ENCODE measurements at regions not wholly inside any gene's neighbourhood (a gene's known extent, or its start where the extent isn't known, plus 50 kb on each side); places are given as distances from the start of the nearest gene placed in this dataset.

DNA sequence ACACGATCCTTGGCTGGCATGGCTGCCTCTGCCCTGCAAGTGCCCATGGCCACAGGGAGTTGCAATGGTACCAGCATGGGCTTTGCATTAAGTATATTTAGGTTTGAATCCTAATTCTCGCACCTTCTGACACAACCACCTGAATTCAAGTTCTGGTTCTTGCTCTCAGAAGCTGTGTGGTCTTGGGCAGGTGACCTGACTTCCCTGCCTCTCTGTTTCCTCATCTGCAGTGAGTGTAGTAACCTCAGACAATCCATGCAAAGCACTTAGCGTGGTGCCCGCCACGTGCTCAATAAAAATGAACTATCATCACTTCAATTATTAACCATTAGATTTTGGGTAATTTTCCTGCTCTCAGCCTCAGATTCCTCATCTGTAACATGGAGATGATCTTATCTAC, 378.8 kb upstream of the ARID1B start:
- no peak overlapping the region for H3K4me2 ChIP-seq (ENCODE audit: low read length)
- CTCF ChIA-PET, result no interaction called here
- intact Hi-C loops (cut with micrococcal nuclease), result no loop called here

GRCh38 chr6:156396791-156397418, 380.3 kb upstream of the ARID1B start:
- no peak overlapping the region for H3K4me2 ChIP-seq (ENCODE audit: low read length)
- no peak overlapping the region for H2AFZ ChIP-seq (ENCODE audit: low read depth, low read length, poor library complexity, severe bottlenecking)
- ChIA-PET POLR2A (no interaction called here), CTCF (no interaction called here), RAD21 (ENCODE audit: low non-redundant PET in 1 of 2, low total read pairs in 2 of 2, uncharacterized antibody in 2 of 2, unreplicated experiment in 2 of 2) (no interaction called here)
- H3K27me3 ChIP-seq (ENCODE audit: insufficient read depth, low read length), result 0 out of 2 replicates have a peak, but pooled peaks cover 3% of the 10 kb centered on the region
- H4K20me1 ChIP-seq (ENCODE audit: insufficient read depth), result no peaks in the 10 kb centered on the region
- no peak overlapping the region for H3K9ac ChIP-seq (ENCODE audit: low read length)
- no TSS peak for BruUV-seq (replicated peaks)
- ATAC-seq (no peak), DNase-seq (ENCODE audit: low read depth, low spot score) (no peak)
- no peaks in the 10 kb centered on the region for H3K9me3 ChIP-seq (ENCODE audit: control insufficient read depth in 1 of 2, insufficient read depth in 1 of 2, low read depth in 1 of 2, low read length in 2 of 2)
- no peak overlapping the region for H3K27ac ChIP-seq (ENCODE audit: low read depth, low read length)
- H3K79me2 ChIP-seq (ENCODE audit: insufficient read depth, low read length), result no peaks in the 10 kb centered on the region
- H3K4me3 ChIP-seq (replicated peaks in 1 of 2; ENCODE audit: low read depth in 1 of 2, low read length in 2 of 2), result no peak overlapping the region
- intact Hi-C loops (cut with micrococcal nuclease), result no loop called here
- TF ChIP-seq SIN3A (IDR thresholded peaks at IDR 0.05; ENCODE audit: low read depth) (no peak), FOSL1 (IDR thresholded peaks at IDR 0.05; ENCODE audit: low read depth) (no peak), CBX3 (IDR thresholded peaks at IDR 0.05; ENCODE audit: low read depth) (no peak), JUND (IDR thresholded peaks at IDR 0.05) (no peak), SRF (IDR thresholded peaks at IDR 0.05; ENCODE audit: low read depth) (no peak), POLR2A (IDR thresholded peaks at IDR 0.05; ENCODE audit: borderline replicate concordance, extremely low read depth, insufficient read depth, insufficient read length) (no peak), EZH2 (IDR thresholded peaks at IDR 0.05) (no peak), EZH2phosphoT487 (IDR thresholded peaks at IDR 0.05; ENCODE audit: borderline replicate concordance) (no peak), TCF7L2 (IDR thresholded peaks at IDR 0.05; ENCODE audit: borderline replicate concordance, extremely low read depth, insufficient read depth, insufficient read length) (no peak), ZNF274 (IDR thresholded peaks at IDR 0.05; ENCODE audit: low read depth, low read length) (no peak), RAD21 (IDR thresholded peaks at IDR 0.05; ENCODE audit: low read depth) (no peak), SP1 (IDR thresholded peaks at IDR 0.05; ENCODE audit: low read depth) (no peak)
- TF ChIP-seq, protein P1, sequence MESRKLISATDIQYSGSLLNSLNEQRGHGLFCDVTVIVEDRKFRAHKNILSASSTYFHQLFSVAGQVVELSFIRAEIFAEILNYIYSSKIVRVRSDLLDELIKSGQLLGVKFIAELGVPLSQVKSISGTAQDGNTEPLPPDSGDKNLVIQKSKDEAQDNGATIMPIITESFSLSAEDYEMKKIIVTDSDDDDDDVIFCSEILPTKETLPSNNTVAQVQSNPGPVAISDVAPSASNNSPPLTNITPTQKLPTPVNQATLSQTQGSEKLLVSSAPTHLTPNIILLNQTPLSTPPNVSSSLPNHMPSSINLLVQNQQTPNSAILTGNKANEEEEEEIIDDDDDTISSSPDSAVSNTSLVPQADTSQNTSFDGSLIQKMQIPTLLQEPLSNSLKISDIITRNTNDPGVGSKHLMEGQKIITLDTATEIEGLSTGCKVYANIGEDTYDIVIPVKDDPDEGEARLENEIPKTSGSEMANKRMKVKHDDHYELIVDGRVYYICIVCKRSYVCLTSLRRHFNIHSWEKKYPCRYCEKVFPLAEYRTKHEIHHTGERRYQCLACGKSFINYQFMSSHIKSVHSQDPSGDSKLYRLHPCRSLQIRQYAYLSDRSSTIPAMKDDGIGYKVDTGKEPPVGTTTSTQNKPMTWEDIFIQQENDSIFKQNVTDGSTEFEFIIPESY (IDR thresholded peaks at IDR 0.05; ENCODE audit: extremely low read depth, insufficient replicate concordance, low read length), result no peak
- TF ChIP-seq, protein P2, sequence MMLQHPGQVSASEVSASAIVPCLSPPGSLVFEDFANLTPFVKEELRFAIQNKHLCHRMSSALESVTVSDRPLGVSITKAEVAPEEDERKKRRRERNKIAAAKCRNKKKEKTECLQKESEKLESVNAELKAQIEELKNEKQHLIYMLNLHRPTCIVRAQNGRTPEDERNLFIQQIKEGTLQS (IDR thresholded peaks at IDR 0.05), result no peak
- no peaks in the 10 kb centered on the region for H3K9me2 ChIP-seq (ENCODE audit: insufficient read depth)
- no peaks in the 10 kb centered on the region for H3K4me1 ChIP-seq (ENCODE audit: control insufficient read depth in 1 of 2, insufficient read depth in 2 of 2, low read length in 2 of 2)
- H3K36me3 ChIP-seq (ENCODE audit: control insufficient read depth in 1 of 2, insufficient read depth in 2 of 2, low read length in 2 of 2), result no peaks in the 10 kb centered on the region

More for the DNA sequence above, 378.8 kb upstream of the ARID1B start:
- 0 out of 2 replicates have a peak, but pooled peaks cover 3% of the 10 kb centered on the region for H3K27me3 ChIP-seq (ENCODE audit: insufficient read depth, low read length)
- H3K9ac ChIP-seq (ENCODE audit: low read length), result no peak overlapping the region
- H3K9me2 ChIP-seq (ENCODE audit: insufficient read depth), result no peaks in the 10 kb centered on the region
- H2AFZ ChIP-seq (ENCODE audit: low read depth, low read length, poor library complexity, severe bottlenecking), result no peak overlapping the region
- no peaks in the 10 kb centered on the region for H4K20me1 ChIP-seq (ENCODE audit: insufficient read depth)
- H3K4me3 ChIP-seq (replicated peaks in 1 of 2; ENCODE audit: low read depth in 1 of 2, low read length in 2 of 2), result no peak overlapping the region
- H3K27ac ChIP-seq (ENCODE audit: low read depth, low read length), result no peak overlapping the region
- no peak for DNase-seq (ENCODE audit: low read depth, low spot score)
- H3K36me3 ChIP-seq (ENCODE audit: control insufficient read depth in 1 of 2, insufficient read depth in 2 of 2, low read length in 2 of 2), result no peaks in the 10 kb centered on the region
- ATAC-seq, result no peak
- H3K4me1 ChIP-seq (ENCODE audit: control insufficient read depth in 1 of 2, insufficient read depth in 2 of 2, low read length in 2 of 2), result no peaks in the 10 kb centered on the region
- BruUV-seq (replicated peaks), result no TSS peak
- TF ChIP-seq EGR1 (IDR thresholded peaks at IDR 0.05; ENCODE audit: low read depth), result no peak
- ChIA-PET RAD21 (ENCODE audit: low non-redundant PET in 1 of 2, low total read pairs in 2 of 2, uncharacterized antibody in 2 of 2, unreplicated experiment in 2 of 2) (no interaction called here), POLR2A (no interaction called here)
- H3K79me2 ChIP-seq (ENCODE audit: insufficient read depth, low read length), result no peaks in the 10 kb centered on the region
- no peaks in the 10 kb centered on the region for H3K9me3 ChIP-seq (ENCODE audit: control insufficient read depth in 1 of 2, insufficient read depth in 1 of 2, low read depth in 1 of 2, low read length in 2 of 2)
